Large intestine (tissue), 3 donors: ENCODE measurements at regions not wholly inside any gene's neighbourhood (a gene's known extent, or its start where the extent isn't known, plus 50 kb on each side); places are given as distances from the start of the nearest gene placed in this dataset.
"Not testable (repeated sequence)": the region's sequence is repeated elsewhere in the genome, so short reads cannot be mapped to it uniquely, and the experiment has no call there.

Experiments
- DNase-seq, 2 donors: peaks; one replicate each; pipeline versions ENCODE4 v3.0.0 to v3.0.0-alpha.2; 2013
- H3K27ac ChIP-seq: one replicate; pipeline ENCODE4 v1.5.1; 2013; ENCODE audit warnings: low read length
- H3K27me3 ChIP-seq: 2 replicates; pipeline ENCODE4 v1.6.1; 2013; ENCODE audit warnings: low read length; ENCODE audit not compliant: control insufficient read depth, insufficient read depth
- H3K36me3 ChIP-seq: 2 replicates; pipeline ENCODE4 v1.6.1; 2013; ENCODE audit warnings: low read length; ENCODE audit not compliant: control insufficient read depth, insufficient read depth
- H3K4me1 ChIP-seq: one replicate; pipeline ENCODE4 v1.6.1; 2013; ENCODE audit warnings: low read length; ENCODE audit not compliant: control insufficient read depth, insufficient read depth
- H3K4me3 ChIP-seq: one replicate; pipeline ENCODE4 v1.5.1; 2013; ENCODE audit warnings: low read length
- H3K9me3 ChIP-seq: one replicate; pipeline ENCODE4 v1.6.1; 2013; ENCODE audit warnings: mild to moderate bottlenecking, low read depth, low read length, moderate library complexity; ENCODE audit not compliant: control insufficient read depth
- WGBS: methylation state at CpG from one replicate; pipeline ENCODE4 v1.1.5; 2013; ENCODE audit warnings: low lambda C conversion rate; ENCODE audit not compliant: insufficient coverage; 5-methylcytosine and 5-hydroxymethylcytosine counted together

- H3K27ac ChIP-seq, result no peak overlapping the region
- no peak overlapping the region for H3K4me3 ChIP-seq
- peaks cover 30% of the 10 kb centered on the region for H3K4me1 ChIP-seq
- no CpG with 5 or more reads among the region's 2 CpGs for WGBS
- no peaks in the 10 kb centered on the region for H3K27me3 ChIP-seq
- no peak for DNase-seq
- no peaks in the 10 kb centered on the region for H3K9me3 ChIP-seq
- no peaks in the 10 kb centered on the region for H3K36me3 ChIP-seq
Measured at GRCh38 chr11:13134886-13135285, 125.8 kb downstream of the RASSF10 start.

- Histone ChIP-seq H3K27ac (no peak overlapping the region), H3K9me3 (no peaks in the 10 kb centered on the region), H3K36me3 (no peaks in the 10 kb centered on the region), H3K27me3 (no peaks in the 10 kb centered on the region), H3K4me3 (no peak overlapping the region), H3K4me1 (peaks cover 35% of the 10 kb centered on the region)
- peak in 1 of 2 donors; percentile 40 for DNase-seq
- WGBS, result 33% methylated on average over 1 of the region's 3 CpGs
Measured at GRCh38 chr11:13135385-13136271, 126.5 kb downstream of the RASSF10 start.

GRCh38 chr11:13136272-13136596 lies 127.1 kb downstream of the RASSF10 start:
- WGBS, result 100% methylated on average over 1 of the region's 2 CpGs
- no peak overlapping the region for H3K4me3 ChIP-seq
- H3K36me3 ChIP-seq, result no peaks in the 10 kb centered on the region
- H3K4me1 ChIP-seq, result peaks cover 41% of the 10 kb centered on the region
- H3K27ac ChIP-seq, result no peak overlapping the region
- no peaks in the 10 kb centered on the region for H3K9me3 ChIP-seq
- no peak for DNase-seq
- no peaks in the 10 kb centered on the region for H3K27me3 ChIP-seq

GRCh38 chr11:13137844-13138301 lies 128.8 kb downstream of the RASSF10 start:
- peak in 1 of 2 donors; percentile 74 for DNase-seq
- WGBS, result no CpG with 5 or more reads among the region's 1 CpG
- Histone ChIP-seq H3K27me3 (no peaks in the 10 kb centered on the region), H3K4me3 (no peak overlapping the region), H3K36me3 (no peaks in the 10 kb centered on the region), H3K4me1 (peaks cover 57% of the 10 kb centered on the region), H3K27ac (peak overlapping the region; percentile 49), H3K9me3 (no peaks in the 10 kb centered on the region)

GRCh38 chr11:13139085-13139484 lies 130.0 kb downstream of the RASSF10 start:
- not testable (repeated sequence) for H3K36me3 ChIP-seq, H3K9me3 ChIP-seq, DNase-seq, H3K27me3 ChIP-seq, H3K4me3 ChIP-seq
- no CpG with 5 or more reads among the region's 1 CpG for WGBS
- H3K4me1 ChIP-seq, result peaks cover 69% of the 10 kb centered on the region
- H3K27ac ChIP-seq, result peak overlapping the region; percentile 74

- DNase-seq, result peak; percentile 97 to 99
- H3K27me3 ChIP-seq, result no peaks in the 10 kb centered on the region
- no peaks in the 10 kb centered on the region for H3K9me3 ChIP-seq
- H3K4me3 ChIP-seq, result no peak overlapping the region
- peaks cover 79% of the 10 kb centered on the region for H3K4me1 ChIP-seq
- H3K36me3 ChIP-seq, result no peaks in the 10 kb centered on the region
- peak overlapping the region; percentile 81 for H3K27ac ChIP-seq
- 40% methylated on average over 1 of the region's 7 CpGs for WGBS
Measured at GRCh38 chr11:13140028-13140870, 131.1 kb downstream of the RASSF10 start.

- DNase-seq, result no peak
- Histone ChIP-seq H3K27ac (peak overlapping the region; percentile 81), H3K4me1 (peaks cover 73% of the 10 kb centered on the region)
Measured at GRCh38 chr11:13140873-13141655, 131.9 kb downstream of the RASSF10 start.

GRCh38 chr11:13141731-13142709 lies 132.9 kb downstream of the RASSF10 start:
- Histone ChIP-seq H3K9me3 (no peaks in the 10 kb centered on the region), H3K27me3 (no peaks in the 10 kb centered on the region), H3K4me3 (no peak overlapping the region), H3K36me3 (no peaks in the 10 kb centered on the region), H3K4me1 (peaks cover 70% of the 10 kb centered on the region), H3K27ac (peak overlapping the region; percentile 81)
- 90% methylated on average over 2 of the region's 27 CpGs for WGBS
- peak in 1 of 2 donors; percentile 37 for DNase-seq

More at GRCh38 chr11:13140873-13141655, 131.9 kb downstream of the RASSF10 start:
- no peaks in the 10 kb centered on the region for H3K36me3 ChIP-seq
- no CpG with 5 or more reads among the region's 10 CpGs for WGBS
- H3K4me3 ChIP-seq, result no peak overlapping the region
- no peaks in the 10 kb centered on the region for H3K9me3 ChIP-seq
- no peaks in the 10 kb centered on the region for H3K27me3 ChIP-seq

GRCh38 chr11:13143486-13144297 lies 133.9 kb upstream of the BMAL1 start:
- no CpG with 5 or more reads among the region's 1 CpG for WGBS
- H3K4me1 ChIP-seq, result peaks cover 59% of the 10 kb centered on the region

More at GRCh38 chr11:13143486-13144297, 133.9 kb upstream of the BMAL1 start:
- no peaks in the 10 kb centered on the region for H3K9me3 ChIP-seq
- peak overlapping the region; percentile 33 for H3K27ac ChIP-seq
- H3K27me3 ChIP-seq, result no peaks in the 10 kb centered on the region
- DNase-seq, result peak; percentile 50 to 78
- no peaks in the 10 kb centered on the region for H3K36me3 ChIP-seq
- H3K4me3 ChIP-seq, result no peak overlapping the region
